ENCODE measurements at regions not wholly inside any gene's neighbourhood (a gene's known extent, or its start where the extent isn't known, plus 50 kb on each side); places are given as distances from the start of the nearest gene placed in this dataset.
"Not testable (repeated sequence)": the region's sequence is repeated elsewhere in the genome, so short reads cannot be mapped to it uniquely, and the experiment has no call there.

DNA sequence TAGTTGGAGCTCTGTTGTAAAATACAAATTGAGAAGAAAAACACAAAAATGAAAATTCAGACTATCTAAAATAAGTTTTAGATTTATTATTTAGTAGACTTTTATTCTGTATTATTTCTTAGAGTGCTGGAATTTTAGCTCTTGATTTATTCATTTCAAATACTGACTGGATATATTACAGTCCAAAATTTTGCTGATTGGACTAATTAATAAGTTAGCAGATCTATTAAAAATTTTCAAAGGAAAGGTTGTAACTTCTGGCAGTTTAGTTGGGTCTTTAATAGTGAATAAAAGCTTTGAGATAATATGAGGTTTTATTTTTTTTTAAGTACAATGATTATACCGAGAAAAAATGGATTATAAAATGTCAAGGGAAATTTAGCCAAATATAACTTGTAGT is 1224.9 kb upstream of the SPRY2 start:
- DNase-seq (ENCODE audit: low read depth in 2 of 2): no peak

DNA sequence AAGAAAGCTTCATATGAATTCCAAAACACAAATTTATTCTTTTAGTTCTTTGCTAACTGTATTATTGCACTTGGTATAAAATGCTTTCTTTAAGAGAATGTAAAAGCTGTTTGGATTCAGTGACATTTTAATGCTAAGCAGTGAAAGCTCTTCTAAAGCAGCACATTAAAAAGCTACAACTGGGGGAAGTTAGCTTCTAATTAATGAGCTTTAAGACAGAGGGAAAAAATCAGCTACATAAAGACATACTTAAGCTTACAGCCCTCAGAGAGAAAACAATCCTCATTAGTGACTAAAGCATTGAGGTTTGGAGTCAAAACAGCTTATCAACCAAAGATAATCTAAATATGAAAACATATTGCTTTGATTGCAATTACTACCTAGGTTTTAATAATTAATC is 1222.2 kb upstream of the SPRY2 start:
- no peak for DNase-seq (ENCODE audit: low read depth in 2 of 2)

DNA sequence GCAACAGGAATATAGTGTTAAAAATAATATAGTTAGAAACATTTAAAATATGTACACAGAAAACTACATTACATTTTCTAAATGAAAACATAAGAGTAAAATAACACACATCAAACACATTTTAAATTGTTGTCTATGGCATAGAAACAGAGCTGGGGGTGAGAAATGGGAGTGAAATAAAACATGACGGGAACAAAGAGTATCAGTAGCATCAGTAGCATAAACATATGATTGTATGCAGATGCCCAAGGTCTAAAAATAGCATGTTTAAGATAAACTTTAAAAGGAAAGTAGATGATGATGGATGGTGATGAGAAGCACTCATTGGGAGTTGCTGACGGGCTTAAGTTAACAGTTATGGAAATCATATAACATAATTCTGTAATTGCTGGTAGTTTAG is 1221.7 kb upstream of the SPRY2 start:
- no peak for DNase-seq (ENCODE audit: low read depth in 2 of 2)

DNA sequence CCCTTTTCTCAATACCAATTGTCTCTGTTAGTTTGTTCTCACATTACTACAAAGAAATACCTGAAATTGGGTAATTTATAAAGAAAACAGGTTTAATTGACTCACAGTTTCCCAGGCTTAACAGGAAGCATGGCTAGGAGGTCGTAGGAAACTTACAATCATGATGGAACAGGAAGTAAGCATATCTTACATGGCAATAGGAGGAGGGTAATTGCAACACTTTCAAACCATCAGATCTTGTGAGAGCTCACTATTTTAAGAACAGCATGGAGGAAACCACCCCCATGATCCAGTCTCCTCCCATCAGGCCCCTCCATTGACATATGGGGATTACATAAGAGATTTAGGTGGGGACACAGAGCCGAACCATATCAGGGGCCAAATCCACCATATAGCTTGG is 1210.1 kb upstream of the SPRY2 start:
- no peak for DNase-seq (ENCODE audit: low read depth in 2 of 2)

DNA sequence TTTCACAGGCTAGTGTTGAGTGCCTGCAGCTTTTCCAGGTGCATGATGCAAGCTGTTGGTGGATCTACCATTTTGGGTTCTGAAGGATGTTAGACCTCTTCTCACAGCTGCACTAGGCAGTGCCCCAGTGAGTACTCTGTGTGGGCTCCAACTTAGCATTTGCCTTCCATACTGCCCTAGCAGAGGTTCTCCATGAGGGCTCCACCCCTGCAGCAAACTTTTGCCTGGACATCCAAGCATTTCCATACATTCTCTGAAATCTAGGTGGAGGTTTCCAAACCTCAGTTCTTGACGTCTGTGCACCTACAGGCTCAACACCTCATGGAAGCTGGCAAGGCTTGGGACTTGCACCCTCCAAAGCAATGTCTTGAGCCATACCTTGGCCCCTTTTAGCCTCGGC is 1205.4 kb upstream of the SPRY2 start:
- DNase-seq (ENCODE audit: low read depth in 2 of 2): not testable (repeated sequence)

DNA sequence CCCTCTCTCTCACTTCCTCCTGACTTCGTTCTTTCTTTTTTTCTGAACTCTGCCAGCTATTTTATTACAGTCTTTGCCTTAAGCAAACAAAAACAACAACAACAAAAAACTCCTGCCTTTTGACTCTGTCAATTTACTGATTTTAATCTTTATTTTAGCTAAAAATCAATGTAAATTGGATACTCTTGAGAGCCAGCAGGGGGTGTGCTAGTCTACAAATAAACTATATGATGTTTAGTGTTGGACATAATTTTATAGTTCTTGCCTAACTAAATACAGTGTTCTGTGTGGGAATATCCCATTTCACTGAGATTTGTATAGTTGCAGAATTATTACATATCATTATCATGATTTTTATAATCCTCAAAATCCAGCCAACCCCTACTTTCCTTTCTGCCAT is 1199.9 kb upstream of the SPRY2 start:
- no peak for DNase-seq (ENCODE audit: low read depth in 2 of 2)

DNA sequence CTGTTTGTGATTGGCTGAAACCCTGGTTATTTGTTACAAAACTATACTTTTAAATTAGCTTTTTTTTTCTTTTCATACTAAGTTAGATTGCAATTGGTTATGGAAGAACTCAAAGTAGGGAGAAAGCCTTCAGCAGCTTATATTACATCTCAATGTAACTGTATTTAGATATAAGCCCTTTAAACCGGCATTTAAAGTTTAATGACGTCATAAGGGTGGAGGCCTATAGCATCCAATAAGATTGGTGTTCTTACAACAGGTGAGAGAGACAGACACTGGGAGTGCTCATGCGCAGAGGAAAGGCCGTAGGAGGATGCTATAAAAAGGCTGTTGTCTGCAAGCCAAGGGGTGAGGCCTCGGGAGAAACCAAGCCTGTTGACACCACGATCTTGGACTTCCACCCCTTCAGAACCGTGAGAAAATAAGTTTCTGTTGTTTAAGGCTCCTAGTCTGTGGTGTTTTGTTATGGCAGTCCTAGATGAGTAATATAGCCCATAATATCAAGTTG is 1198.8 kb upstream of the SPRY2 start:
- DNase-seq (ENCODE audit: low read depth in 2 of 2): no peak

DNA sequence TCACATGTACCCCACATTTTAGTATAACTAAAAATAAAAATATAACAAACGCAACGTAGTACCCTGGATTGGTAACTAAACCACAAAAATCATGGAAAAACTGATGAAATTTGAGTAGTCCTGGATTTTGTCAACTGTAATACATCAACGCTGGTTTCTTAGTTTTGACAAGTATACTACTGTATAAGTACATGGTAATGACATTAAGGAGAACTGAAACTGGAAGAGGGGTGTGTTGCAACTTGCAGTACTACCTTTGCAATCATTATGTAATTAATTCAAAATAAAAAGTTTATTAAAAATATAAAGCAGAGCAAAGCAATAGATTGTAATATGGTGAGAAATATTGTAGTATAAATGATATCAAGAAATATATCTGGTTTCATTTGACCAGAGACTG is 1158.0 kb upstream of the SPRY2 start:
- DNase-seq (ENCODE audit: low read depth in 2 of 2): no peak

DNA sequence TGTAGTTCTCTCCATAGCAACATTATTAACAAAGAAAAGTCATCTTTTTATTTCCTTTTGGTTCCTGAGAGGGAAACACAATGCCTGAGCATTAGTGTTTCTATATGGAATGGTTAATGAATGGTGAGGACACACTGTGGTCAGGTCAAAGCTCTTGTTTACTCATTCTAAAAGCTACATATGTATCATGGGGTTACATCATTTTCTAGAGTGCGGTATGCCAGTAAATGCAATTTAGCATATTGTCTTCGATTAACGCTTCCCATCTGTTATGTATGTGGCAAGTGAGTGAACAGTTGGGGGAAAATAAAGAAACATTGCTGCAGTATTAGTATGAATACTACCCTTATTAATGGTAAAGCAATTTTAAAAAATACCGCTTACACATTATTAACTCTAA is 1152.2 kb upstream of the SPRY2 start:
- DNase-seq (ENCODE audit: low read depth in 2 of 2): no peak

DNA sequence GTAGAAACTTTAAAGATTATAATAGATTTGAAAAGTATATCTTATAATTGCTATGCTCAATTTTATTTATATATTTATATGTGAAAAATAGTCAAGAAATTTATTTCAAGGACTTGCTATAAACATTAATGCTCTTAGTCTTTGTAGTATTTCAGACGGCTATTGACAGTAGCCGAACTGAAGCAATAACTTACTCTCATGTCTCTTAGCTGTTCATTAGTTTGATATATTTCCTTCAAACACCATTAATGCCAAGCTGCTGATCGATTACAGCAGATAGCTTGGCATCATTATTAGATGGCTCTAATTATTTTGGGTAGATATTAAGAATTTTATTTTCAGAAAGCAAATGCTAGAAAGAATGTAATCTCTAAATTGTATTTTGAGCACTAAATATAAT is 1151.5 kb upstream of the SPRY2 start:
- no peak for DNase-seq (ENCODE audit: low read depth in 2 of 2)

DNA sequence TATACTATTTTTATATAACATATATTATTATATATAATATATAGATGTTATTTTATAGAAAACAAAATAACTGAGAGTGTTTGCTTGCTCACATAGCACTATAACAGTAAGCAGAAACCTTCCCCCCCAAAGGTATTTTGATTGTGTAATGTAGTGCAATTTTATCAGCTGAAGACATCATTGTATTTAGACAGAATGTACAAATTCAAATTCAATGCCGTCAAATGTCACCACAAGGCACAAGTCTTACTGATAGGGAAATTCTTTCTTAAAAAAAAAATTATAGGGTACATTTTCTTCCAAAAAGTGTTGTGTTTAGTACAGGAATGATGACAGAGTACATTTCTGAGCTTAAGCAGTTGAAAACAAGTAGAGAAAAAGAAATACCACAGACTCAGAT is 1147.1 kb upstream of the SPRY2 start:
- DNase-seq (ENCODE audit: low read depth in 2 of 2): no peak

DNA sequence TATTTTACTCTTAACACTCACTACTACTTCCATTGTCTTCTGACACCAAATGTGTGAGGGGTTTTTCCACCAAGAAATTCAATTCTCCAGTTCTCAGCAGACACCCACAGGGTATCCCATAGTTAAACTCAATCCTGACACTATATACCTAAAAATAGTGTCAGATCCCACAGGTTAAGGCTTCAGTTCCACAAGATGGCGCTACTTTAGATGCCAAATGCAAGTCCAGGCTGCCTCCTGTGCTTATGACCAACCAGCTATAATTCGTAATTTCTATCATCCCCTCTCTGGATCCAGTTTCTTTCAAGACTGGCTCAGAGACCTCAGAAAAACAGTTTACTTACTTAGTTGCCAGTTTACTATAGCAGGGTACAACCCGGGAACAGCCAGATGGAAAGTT is 1146.2 kb upstream of the SPRY2 start:
- DNase-seq (ENCODE audit: low read depth in 2 of 2): no peak

DNA sequence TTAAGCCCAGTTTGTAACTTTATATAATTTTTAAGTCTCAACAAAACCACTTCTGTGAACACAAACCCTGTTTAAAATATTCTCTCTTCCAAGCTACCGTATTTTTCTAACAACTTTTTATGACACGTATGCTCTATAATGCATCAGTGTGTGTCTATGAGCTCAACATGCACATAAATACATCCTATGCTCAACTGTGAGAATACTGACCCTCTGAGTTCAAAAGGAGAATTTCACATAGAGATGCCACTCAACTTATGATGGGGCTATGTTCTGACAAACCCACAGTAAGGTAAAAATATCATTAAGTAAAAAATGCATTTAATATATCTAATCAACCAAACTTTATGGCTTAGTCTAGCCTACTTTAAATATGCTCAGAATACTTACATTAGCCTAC is 1139.7 kb upstream of the SPRY2 start:
- DNase-seq (ENCODE audit: low read depth in 2 of 2): no peak

DNA sequence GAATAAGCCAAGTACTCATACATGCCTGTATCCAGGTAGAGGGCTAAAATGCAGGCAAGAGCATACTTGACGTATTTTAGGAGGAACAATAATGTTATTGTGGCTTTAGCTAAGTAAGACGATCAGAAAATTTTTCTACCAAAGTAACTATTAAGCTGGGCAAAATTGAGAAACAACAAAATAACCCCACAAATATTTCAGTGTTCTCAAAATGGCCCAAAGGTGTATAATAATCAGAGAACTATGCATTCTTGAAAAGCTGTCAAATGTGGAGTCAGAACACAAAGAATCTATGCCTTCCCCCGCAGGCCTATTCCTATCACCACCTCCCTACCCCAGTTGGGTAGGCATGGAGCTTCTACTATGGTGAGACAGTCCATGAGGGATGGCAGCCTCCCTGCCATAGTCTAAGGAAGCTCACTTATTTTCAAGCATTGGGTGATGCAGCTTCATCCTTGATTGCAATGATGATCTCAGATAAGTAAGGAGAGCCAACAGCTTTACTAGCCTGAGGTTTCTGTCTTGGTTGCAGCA is 1132.5 kb upstream of the SPRY2 start:
- no peak for DNase-seq (ENCODE audit: low read depth in 2 of 2)

DNA sequence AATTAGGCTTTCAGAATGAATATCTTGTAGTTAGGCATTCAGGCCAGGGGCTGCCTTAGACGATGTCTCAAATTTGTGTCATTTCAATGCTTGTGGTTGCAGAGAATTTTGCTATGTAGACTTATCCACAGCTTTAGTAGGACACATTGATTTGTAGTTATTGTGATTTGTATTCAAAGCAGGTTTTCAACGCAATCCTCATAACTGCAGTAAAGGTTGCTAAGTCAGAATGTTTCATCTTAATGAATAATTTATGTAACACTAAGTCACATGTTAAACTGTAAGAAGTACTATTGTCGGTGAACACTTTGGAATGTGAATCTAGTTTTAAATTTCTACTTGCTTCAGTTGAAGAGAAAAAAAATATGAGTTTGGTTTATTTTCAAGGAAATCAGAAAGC is 1117.2 kb upstream of the SPRY2 start:
- DNase-seq (ENCODE audit: low read depth in 2 of 2): no peak

DNA sequence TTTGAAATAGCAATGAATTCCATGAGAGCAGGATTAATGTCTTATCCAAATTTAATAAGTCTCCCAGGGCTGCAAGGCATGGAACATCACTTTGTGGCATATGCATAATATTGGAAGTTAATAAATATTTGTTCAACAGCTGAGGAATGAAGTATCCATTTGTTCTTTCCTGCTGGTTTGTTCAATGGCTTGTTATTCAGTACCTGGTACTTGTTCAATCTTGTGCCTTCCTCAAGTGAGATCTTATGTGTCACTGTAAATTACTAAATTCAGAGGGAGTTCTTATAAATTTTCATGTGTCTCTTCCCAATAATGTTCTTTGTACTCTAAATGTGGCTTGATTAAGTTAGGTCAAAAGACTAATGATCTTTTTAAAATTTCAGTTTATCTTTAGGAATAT is 1105.5 kb upstream of the SPRY2 start:
- no peak for DNase-seq (ENCODE audit: low read depth in 2 of 2)

DNA sequence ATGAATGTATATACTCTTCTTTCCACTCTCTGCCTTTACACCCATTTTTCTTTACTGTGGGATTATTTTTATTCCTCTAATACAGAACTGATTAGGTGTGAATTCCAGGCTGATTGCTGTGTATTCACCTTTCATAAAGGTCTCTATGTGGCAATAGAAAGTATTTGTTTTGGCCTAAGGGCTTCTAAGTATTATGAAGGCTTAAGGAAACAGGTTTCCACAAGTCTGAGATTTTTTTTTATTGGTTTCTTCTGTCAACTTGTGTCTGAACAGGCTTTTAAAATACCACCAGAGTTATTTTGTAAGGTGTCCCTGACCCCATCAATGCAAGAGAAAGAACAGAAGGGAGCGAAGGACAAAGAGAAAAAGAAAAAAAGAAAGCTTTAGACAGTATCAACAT is 1102.0 kb upstream of the SPRY2 start:
- DNase-seq (ENCODE audit: low read depth in 2 of 2): no peak

DNA sequence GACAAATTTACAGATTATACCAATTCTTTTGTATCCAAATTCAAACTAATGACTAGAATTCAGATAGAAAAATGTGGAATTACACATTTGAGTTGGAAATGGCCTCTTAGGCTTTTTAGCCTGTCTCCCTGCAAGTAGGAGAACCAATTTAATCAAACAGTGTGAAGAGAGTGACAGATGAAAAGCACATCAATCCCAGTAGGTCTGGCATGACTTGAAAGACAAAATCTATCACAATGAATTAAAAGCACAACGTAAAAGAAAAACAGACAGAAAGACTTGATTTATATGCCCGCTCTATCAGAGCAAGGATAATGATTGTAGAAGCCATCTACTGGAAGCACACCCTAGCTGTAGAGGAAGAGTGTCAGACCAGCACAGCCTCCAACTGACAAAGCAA is 1084.4 kb upstream of the SPRY2 start:
- DNase-seq (ENCODE audit: low read depth in 2 of 2): no peak

DNA sequence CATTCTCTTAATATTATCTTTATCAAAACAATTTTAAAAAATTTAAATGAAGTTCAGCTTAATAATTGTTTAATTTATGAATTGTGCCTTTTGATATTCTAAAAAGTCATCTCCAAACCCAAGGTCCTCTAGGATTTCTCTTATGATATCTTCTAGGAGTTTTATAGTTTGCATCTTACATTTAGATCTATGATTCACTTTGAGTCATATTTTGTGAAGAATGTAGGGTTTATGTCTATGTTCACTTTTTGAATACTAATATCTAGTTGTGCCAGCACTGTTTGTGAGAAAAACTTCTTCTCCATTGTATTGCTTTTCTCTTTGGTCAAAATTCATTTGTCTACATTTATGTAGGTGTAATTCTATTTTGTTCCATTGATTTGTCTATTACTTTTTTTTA is 1068.4 kb upstream of the SPRY2 start:
- DNase-seq (ENCODE audit: low read depth in 2 of 2): no peak

DNA sequence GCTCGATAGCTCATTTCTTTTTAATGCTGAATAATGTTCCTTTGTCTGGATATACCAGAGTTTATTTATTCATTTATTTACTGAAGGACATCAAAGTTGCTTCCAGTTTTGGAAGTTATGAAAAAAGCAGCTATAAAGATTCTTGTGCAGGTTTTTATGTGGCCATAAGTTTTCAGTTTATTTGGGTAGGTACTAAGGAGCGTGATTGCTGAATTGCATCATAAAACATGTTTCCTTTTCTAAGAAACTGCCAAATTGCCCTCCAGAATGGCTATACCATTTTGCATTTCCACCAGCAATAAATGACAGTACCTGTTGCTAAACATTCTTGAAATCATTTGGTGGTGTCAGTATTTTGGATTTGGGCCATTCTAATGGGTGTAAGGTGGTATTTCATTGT is 1067.7 kb upstream of the SPRY2 start:
- DNase-seq (ENCODE audit: low read depth in 2 of 2): no peak

DNA sequence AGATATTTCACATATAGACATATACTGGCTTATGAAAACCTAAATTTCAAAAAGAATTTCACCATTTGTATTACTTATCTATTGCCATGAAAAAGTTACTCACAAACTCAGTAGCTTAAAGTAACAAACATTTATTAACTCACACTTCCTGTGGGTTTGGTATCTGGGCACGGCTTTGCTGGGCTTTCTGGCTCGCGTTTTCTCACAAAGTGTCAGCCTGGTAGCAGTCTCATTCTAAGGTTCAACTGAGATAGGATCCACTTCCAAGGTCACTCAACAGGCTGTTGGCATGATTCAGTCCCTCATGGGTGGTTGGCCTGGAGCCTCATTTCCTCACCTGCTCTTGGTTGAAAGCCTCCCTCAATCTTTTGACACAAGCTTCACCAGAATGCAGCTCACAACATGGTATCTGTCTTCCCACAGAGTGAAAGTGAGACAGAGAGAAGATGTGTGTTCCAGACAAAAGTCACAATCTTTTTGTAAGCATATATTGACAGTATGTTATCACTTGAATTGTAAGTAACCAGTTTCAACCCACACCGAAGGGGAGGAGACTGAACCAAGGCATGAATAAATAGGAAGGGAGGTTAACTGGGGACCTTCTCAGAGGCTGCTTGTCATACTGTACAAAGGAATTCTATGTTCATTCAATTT is 1065.8 kb upstream of the SPRY2 start:
- DNase-seq (ENCODE audit: low read depth in 2 of 2): no peak

DNA sequence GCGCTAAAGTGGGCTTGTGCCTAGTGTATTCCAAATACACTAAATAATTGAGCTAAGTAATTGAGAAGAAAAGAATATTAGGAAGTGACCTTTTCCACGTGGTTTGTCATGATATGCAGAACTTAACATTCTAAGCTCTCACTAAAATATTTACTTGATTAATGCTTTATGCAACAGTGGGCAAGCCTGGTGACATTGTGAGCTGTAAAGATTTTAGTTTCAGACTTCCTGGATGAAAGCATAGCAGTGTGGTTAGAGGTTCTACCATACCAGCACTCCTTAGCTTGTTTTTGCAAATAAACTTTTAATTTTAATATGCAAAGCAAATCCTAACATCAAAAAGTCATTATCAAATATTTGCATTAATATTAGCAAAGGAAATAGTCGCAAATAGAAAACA is 1065.1 kb upstream of the SPRY2 start:
- DNase-seq (ENCODE audit: low read depth in 2 of 2): no peak

DNA sequence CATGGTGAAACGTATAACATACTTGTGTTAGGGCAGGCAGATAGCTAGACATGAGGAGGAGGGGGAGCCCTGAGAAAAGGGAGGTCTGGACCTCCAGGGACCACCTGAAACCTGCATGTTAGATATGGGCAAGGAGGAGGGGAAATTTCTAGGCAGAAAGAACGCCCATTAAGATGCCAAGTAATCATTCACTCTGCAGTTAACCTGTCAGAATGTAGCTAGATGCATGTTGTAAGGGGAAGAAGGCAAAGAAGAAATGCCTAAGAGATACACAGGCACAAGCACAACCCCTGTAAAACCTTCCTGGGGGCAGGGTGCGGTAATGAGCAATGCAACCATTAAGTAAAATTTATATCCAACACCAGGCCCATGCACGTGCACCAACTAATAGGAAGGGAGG is 1055.3 kb upstream of the SPRY2 start:
- no peak for DNase-seq (ENCODE audit: low read depth in 2 of 2)

DNA sequence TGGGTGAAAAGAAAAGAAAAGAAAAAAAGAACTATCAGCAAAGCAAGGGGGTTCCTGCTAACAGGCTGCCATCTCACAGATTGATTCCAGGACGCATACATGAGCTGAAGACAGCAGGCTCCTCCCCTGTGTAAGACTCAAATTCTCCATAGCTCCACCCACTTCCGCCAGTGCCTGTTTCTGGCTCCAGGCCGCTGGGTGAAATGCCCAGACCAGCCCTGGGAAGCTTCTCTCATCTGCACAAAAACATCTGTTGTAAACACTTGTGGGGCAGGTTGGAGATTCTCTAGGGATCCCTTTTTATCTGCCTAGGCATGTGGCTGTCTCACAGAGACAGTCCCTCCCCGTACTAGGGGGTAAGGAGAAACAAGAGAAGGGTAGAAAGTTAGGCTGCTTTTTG is 1054.4 kb upstream of the SPRY2 start:
- no peak for DNase-seq (ENCODE audit: low read depth in 2 of 2)
